ENCODE measurements at regions not wholly inside any gene's neighbourhood (a gene's known extent, or its start where the extent isn't known, plus 50 kb on each side); places are given as distances from the start of the nearest gene placed in this dataset.
A peak's percentile ranks its signal among the peaks of the same experiment; 100 is the strongest.

DNA sequence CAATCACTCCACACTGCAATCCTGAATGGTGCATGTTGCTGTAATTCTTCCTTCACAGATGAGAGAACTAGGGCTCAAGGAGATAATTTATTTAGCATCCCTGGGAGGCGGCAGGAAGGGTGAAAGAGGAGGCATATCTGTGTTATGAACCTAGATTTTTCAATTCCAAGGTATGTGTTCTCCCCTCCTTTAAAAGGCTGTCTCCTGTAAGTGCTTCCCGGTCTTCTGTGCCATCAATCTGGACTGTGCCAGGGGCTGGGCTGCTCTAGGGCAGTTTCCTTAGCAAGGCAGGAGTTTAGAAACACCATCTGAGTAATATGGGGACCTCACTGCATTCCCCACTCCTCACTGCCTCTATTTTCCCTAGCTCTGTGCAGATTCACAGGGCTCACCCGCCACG is 185.0 kb downstream of the RFC3 start:
- no peak for DNase-seq (ENCODE audit: low read depth)

DNA sequence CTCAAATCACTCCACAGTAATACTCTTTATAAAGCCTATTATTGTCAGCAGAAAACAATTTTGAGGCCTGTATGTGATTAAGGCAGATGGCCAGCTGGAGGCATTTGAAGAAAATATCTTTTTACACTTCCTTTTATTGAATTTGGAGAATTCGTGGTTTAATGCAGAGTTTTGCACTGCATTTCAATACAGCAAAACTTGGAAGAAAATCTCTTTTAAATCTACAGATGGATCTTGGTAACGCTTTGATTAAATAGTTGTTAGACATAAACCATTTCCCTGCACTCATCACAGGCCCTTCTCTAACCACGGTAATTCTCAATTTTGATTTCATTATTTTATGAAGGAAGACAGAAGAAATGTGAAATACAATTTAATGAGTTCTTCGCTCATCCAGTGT is 185.7 kb downstream of the RFC3 start:
- no peak for DNase-seq (ENCODE audit: low read depth)

DNA sequence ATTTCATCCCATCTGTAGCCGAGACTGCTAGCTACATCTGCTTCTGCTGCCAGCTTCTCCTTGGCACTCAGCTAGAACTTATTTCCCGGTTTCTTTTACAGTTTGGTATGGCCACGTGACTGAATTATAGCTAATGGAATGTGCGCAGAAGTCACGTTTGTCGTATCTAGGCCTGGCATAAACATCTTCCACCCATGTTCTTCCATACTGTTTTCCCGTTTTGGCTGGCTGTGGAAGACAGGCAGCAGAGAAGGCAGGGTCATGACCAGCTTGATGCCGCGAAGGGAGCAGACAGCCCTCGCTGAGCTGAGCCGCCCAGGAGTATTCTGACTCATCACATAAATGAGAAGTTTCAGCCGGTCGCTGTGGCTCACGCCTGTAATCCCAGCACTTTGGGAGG is 186.7 kb downstream of the RFC3 start:
- DNase-seq (ENCODE audit: low read depth): no peak

DNA sequence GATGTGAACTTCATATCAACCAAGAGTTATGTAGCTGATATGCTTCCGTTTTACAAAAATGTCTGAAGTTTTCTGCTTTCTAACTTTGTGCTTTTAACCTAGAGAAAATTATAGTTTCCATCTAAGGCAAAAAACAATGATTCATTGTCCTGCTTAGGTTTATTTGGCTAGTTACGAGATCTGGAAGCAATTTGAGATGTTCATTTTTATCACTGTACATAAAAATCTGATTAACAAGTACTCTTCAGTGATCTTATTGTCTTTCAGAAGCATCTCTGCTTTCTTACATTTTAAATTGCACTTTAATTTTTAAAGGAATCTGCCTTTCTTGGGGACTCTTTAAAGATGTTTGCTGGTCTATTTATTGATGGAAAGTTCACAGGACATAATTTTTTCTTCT is 188.1 kb downstream of the RFC3 start:
- no peak for DNase-seq (ENCODE audit: low read depth)

DNA sequence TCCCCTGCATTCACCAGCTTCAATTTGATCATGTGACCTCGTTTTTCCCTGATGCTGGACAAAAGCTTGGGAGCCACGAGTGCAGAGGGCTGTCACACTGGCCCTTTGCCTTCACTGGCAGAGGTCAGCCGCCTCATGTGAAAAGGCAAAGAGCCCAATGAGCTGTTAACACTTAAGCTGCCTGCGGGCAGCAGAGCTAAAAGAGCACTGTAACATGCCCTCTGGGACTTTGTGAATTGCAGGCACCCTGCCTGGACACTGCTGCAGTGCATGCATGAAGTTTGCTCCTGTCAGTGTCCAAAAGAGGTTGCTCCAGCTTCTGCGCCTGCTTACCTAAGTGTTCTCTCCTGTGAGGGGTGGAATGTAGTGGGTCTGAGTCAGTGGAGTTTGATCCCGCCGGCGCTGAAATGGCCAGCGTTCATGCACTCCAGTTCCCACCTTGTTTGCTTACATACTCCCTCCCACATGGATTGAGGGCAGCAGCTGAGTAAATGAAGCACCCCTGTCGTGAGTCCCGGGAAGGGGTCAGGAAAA is 193.7 kb downstream of the RFC3 start:
- no peak for DNase-seq (ENCODE audit: low read depth)

DNA sequence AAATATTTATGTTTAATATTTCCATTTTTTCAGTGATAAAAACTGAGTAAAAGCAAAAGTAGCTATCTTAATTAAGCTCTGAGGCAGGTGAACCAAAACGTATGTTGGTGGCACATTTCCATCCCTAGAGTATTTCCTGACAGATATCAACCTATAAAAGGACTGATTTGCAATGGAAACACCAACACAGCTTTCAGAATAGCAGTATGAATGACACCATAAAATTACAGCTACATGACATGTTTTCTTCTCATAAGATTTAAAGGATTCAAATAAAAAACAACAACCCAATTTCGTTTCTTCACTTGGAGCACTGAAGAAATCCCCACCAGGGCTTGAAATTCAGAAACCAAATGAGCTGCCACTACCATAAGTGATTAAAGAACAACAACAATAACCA is 194.4 kb downstream of the RFC3 start:
- DNase-seq (ENCODE audit: low read depth): no peak

DNA sequence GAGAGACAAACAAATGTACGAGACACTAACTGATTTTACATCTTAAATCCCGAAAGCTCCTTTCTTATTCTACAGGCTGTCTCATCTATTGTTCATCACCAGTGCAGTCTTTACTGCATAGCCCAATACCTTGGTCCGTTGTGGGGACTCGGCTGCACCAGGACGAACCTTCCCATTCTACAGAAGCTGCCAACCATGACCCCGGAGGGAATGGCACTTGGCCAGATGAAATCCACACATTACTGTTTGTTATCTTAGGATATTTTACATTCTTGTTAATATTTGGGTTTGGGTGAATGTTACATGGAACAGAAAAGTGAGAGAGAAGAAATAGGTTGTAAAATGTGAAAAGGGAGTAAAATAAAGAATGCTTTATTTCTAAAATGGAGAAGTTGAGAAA is 195.1 kb downstream of the RFC3 start:
- DNase-seq (ENCODE audit: low read depth): no peak

DNA sequence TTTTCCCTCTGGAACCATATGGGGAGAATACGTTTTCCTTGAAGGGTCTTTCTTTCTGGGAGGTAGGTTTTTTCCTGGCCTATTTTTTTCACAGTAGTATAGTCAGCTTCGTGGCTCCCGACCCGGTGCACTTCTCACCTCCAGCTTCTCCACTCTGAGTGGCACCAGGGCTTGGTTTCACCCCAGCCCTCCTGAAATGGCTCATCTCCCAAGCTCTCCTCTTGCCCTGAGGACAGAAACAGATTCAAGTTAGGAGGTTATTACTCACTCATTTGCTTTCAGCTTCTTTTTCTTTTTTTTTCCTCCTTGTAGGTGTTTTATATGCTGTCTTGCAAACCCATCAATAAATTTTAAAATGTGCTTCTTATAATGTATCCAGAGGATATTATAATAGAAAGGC is 199.3 kb downstream of the RFC3 start:
- no peak for DNase-seq (ENCODE audit: low read depth)

DNA sequence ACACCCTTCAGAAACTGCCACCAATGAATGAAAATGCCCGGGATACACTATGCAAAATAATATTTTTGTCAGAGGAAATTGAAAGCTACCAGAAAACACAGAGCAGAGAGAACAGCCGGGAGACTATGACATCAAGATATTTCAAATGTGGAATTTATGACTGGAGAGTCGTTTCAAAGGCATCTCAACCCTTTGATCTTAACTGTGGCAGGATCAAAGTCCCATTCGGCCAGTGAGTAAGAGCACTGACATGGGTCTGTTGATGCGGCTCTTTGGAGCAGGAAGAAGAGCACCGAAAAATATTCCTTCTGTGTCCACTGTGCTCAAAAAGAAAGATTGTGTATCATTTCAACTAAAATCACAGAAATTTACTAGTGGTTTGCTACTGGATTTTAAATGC is 201.9 kb downstream of the RFC3 start:
- no peak for DNase-seq (ENCODE audit: low read depth)

DNA sequence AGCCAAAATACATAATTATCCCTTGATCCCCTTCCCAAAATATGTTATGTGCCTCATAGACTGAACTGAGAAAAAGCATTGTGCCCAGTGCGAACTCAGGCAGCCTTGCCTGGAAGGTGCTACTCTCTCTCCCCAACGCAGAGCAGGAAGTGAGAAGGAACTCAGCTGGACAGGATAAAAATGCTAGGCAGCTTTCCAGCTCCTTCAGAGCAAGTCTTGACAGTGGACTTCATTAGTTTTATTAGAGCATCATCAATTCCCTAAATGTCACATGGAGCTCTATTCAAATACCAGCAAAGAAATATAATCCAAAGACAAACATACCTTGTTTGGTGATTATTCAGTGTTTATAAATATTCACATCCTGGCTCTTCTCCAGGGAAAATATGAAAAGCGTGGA is 202.4 kb downstream of the RFC3 start:
- DNase-seq (ENCODE audit: low read depth): no peak

DNA sequence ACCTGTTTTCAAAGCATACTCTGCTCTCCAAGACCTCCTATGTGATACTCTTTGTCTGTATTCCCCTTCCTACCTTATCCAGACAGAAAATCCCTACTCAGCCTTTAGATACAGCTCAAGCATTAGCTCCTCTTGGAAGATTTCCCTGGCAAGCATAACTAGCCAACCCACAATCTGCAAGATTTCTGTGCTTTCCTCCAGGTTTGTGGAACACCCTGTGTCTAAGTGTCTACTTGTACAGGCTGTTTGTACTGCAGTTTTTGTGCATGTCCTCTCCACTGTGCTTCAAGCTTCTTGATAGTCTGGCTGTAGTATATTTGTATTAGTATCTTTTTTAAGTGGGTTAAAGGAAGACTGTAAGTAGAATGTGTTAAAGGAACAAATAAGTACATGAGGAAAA is 203.7 kb downstream of the RFC3 start:
- no peak for DNase-seq (ENCODE audit: low read depth)

DNA sequence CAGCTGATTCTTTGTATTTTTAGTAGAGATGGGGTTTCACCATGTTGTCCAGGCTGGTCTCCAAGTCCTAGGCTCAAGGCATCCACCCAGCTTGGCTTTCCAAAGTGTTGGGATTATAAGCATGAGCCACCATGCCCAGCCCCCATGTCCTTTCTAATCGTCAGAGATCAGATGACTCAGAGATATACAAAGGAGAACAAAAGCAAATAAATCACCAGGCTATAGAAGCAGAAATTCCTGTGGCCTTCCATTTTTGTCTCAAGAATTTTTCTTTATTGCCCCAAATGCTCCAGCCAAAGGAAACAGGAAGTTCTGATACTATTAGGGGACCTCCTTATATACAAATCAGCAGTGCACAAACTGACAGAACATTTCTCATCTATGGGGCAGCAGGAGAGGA is 207.8 kb downstream of the RFC3 start:
- DNase-seq (ENCODE audit: low read depth): peak; percentile 42

DNA sequence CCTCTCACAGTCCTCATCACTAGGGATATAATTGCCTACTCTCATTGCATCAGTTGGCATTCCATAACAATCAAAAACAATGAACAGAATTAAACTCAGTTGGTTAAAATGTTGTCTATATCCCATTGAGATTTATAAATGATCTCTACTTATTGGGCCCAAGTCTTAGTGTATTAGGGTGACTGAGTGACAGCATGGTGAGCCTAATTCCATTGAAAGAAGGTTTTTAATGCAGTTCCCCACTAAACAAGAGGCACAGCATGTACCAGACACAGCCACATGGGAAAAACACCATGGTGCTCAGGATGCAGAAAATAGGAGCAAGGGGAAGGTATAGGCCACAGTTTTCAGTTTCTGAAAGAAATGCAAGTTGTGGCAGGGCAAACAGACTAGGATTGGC is 208.4 kb downstream of the RFC3 start:
- no peak for DNase-seq (ENCODE audit: low read depth)

DNA sequence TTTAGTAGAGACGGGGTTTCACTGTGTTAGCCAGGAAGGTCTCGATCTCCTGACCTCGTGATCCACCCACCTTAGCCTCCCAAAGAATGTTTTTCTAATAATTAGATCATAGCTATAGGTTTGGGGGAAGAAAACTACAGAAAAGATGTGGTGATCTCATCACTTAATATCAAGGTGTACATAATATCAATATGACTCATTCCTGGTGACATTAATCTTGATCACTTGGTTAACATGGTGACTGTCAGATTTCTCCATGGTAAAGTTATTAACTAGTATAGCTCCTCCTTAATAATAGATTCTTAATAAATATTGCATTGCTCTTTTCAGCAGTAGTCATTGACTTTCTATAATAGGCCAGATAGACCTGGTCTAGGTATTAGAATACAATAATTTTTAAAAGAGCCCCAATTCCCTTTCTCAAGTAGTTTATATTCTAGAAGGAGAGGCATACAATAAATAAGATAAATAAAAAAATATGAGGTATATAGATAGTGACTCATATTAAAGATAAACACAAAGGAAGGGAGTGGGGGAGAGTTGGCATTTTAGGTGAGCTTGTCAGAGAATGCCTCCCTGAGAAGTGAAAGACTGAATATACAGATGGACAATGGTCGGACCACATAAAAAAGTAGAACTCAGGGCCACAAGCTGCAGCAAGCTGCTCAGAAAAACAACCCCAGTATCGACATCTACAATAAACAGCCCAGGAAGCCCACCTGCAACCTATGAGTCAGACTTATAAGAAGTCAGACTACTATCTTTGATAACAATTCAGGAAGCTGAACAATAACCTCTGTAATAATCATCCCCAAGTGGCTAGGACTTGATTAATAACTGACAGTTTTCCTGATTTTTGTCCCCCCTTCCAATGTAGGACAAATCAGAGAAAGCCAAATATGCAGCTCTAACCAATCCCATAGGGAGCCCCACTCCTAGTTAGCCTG is 210.8 kb downstream of the RFC3 start:
- no peak for DNase-seq (ENCODE audit: low read depth)

DNA sequence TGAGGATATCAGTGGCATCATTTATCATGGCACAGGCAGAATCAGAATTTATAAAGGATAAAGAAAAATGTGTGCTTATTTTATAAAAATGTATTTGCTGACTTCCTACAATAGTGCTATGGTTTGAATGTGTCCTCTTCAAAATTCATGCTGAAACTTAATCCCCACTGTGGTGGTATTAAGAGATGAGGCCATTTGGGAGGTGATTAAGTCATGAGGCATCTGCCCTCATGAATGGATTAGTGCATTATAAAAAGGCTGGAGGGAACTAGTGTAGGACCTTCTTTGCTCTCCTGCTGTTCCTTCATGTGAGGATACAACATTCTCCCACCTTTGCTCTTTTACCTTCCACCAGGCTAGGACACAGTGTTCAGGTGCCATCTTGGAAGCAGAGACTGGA is 212.8 kb downstream of the RFC3 start:
- no peak for DNase-seq (ENCODE audit: low read depth)

DNA sequence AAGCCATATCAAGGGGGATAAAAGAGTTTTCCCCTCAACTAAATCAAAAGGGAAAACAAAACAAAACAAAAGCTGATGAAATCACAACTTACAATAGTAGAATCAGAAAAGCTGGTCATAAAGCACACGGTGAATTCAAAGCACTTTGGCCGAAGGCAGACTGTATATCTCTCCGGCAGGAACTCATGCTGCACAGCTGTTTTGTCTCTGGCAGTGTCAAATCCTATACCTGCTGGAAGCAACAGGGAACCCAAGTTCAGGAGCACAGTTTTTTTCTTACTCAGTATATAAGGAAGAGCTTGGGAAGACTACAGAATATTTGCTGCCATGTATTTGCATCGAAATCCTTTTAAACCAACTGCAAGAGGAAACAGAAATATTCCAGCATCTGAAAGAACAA is 213.7 kb downstream of the RFC3 start:
- no peak for DNase-seq (ENCODE audit: low read depth)

DNA sequence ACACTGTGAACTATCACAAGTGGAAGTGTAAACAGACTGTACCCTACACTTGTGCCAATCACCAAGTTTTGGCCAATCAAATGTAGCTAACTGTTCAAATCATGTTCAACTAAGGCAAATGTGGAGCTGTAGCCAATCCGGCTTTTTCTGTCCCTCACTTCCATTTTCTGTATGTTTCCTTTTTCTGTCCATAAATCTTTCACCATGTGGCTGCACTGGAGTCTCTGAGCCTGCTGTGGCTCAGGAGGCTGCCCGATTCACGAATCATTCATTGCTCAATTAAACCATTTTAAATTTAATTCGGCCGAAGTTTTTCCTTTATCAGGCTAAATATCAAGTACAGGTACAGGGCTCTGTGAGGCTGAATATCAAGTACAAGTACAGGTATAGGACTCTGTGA is 216.5 kb downstream of the RFC3 start:
- DNase-seq (ENCODE audit: low read depth): no peak

DNA sequence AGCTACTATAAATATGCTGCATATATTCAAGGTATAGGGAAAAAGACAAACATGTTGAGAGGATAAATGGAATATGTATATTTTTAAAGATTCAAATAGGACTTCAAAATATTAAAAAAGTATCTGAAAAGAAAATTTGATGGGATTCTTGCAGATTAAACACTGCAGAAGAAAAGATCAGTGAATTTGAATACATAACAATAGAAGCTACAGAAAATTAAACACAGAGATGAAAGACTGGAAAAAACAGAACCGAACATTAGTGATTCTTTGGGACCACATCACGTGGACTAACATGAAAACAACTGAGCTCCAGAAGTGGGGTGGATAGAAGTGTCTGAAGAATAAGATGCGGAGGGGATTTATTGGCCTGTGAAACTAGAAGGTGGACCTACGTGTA is 217.2 kb downstream of the RFC3 start:
- DNase-seq (ENCODE audit: low read depth): no peak

DNA sequence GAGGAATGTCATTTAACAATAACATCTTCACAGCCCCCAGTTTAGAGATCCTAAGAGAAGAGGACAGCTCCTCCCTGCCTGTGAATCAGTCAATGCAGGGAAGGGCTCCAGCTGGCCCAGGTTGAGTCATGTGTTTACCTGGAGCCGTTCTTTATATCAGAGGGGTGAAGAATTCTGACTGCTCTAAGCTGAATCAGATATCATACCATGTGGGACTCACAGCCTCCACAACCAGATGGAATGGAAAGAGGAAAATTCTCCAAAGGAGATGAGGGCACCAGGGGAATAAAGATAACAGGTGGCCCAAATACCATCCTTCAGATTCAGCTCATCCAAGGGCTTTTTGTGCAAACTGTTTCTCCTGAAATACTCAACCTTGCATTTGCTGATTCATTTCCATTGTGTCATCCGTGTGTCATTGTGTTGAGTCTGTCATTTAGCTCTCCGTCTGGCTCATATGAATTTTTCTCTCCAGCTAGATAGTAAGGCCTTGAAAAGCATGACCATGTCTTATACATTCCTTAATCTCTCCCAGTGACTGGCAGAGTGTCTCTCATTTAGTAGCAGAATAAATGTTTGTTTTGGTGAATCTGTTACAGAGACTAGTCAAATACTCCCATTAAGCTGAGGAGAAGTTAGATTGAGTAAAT is 217.9 kb downstream of the RFC3 start:
- DNase-seq (ENCODE audit: low read depth): no peak

DNA sequence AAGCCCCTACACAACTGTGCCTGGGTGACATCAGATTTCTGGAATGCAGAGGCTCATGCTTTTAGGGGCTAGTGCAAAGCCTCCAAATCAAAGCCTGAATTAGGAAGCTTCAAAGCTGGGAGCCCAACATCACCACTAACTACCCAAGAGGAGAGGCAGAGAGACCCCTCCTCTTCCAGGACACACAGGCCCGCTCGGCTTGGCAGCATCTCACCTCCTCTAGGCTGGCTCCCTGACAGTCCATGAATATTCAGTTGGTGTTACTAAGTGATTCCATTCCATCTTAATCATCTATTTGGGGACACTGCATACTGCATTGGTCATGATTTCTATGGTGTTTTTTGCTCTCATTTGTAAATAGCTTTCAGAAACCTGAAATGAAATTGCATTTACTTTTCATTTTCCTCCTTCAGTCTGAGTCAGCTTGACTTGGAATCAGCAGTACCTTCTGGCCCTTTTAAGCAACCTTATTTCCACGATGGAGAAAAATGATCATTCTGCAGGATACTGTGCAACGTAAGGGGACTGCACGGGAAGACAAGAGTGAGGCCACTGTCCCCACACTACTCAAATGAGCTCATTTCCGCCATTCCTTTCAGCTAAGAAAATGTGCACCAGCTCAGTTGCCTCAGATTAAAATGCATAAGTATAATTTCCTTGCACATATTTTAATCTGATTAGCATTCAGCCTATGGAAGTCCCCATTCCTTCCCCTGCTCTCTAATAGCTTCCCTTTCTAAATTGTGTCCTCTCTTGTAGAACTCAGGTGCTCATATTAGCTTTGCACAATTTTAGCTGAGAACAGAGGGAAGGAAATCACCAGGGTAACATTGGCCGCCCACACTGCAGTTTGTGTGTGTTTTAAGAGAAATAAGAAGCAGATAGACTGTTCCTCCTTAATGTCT is 219.9 kb downstream of the RFC3 start:
- DNase-seq (ENCODE audit: low read depth): no peak

DNA sequence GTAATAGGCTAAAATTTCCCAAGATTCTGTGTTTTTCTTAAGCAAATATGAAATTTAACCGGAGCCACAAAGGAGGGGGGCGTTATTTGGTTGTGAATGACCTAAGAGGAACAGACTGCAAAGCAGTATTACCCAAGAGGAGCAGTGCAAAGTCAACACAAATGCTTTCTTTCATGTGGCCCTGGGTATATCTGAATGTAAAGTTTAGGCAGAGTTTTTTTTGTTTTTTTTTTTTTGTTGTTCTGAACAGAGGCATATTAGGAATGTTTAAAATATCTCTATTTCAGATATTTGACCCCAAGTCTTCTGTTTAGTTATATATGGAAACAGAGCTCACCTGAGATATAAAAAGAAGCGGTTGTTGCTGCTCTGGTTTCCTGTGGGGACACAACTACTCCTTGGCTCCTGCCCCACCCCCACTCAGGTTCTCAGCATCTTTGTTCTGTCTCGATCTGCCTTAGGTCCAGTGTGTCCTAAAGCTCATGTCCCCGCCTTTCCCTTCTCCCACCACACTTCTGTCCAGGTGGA is 220.7 kb downstream of the RFC3 start:
- no peak for DNase-seq (ENCODE audit: low read depth)

DNA sequence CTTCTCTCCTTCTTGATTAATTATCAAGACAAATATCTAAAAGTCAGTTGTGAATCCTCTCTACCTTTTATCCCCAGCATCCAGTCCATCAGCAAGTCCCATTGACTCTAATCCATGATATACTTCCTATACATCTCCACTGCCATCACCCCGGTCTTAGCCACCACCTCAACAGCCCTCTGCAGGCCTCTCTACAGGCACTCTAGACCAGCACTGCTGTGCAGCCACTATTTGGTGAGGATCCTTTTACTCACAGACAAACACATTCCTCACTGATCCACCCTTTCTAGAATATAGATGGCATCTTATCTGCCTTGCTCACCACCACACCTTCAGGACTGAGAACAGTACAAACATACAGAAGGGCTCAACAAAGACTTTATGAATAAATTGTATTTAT is 221.7 kb downstream of the RFC3 start:
- DNase-seq (ENCODE audit: low read depth): no peak
